ENCODE measurements at regions not wholly inside any gene's neighbourhood (a gene's known extent, or its start where the extent isn't known, plus 50 kb on each side); places are given as distances from the start of the nearest gene placed in this dataset.
"Not testable (repeated sequence)": the region's sequence is repeated elsewhere in the genome, so short reads cannot be mapped to it uniquely, and the experiment has no call there.

GRCh38 chr7:123265853-123266252 lies 66.1 kb upstream of the SLC13A1 start:
- H3K4me1 ChIP-seq (ENCODE audit: control insufficient read depth, extremely low read depth, insufficient read depth, low read length): no peaks in the 10 kb centered on the region
- H3K36me3 ChIP-seq (ENCODE audit: control insufficient read depth in 2 of 2, extremely low read depth in 1 of 2, insufficient read depth in 2 of 2, low read length in 2 of 2): no peaks in the 10 kb centered on the region
- no peak overlapping the region for H3K27ac ChIP-seq (ENCODE audit: insufficient read depth, low read depth, low read length)
- no peak overlapping the region for H3K9ac ChIP-seq (replicated peaks; ENCODE audit: extremely low read depth, insufficient read depth, low read length)
- ChIA-PET POLR2A (no interaction called here), CTCF (interaction anchor here (1.0 kb wide), 1 partner anchor 46 kb away, joined by 3 read pairs; no protein-coding TSS in a partner anchor)
- H2AFZ ChIP-seq (ENCODE audit: low read depth, low read length): no peak overlapping the region
- no TSS peak for BruUV-seq (replicated peaks)
- H3K9me1 ChIP-seq (replicated peaks; ENCODE audit: control insufficient read depth, extremely low read depth, insufficient read depth, low read length): no peaks in the 10 kb centered on the region
- dilution Hi-C loops (cut with MboI; ENCODE audit: extremely low pct_ligation_motif_present, low sequenced_read_pairs): no loop called here
- TF ChIP-seq POLR2A (IDR thresholded peaks at IDR 0.05; ENCODE audit: low read depth, low read length) (no peak), MAX (IDR thresholded peaks at IDR 0.05; ENCODE audit: insufficient read depth, insufficient read length) (no peak), JUN (IDR thresholded peaks at IDR 0.05; ENCODE audit: borderline replicate concordance, insufficient read depth, insufficient read length, low read depth) (no peak), GATA2 (IDR thresholded peaks at IDR 0.05; ENCODE audit: insufficient read depth, insufficient read length, low read depth, low read length) (no peak)
- no peaks in the 10 kb centered on the region for H4K20me1 ChIP-seq (replicated peaks; ENCODE audit: control insufficient read depth, extremely low read depth, insufficient read depth, low read length)
- no peaks in the 10 kb centered on the region for H3K79me2 ChIP-seq (ENCODE audit: control insufficient read depth, insufficient read depth, low read length)
- H3K9me3 ChIP-seq (replicated peaks; ENCODE audit: control insufficient read depth, insufficient read depth, low read length): no peaks in the 10 kb centered on the region
- FAIRE-seq (no peak), DNase-seq (ENCODE audit: low read depth, low spot score) (no peak)
- H3K27me3 ChIP-seq (ENCODE audit: control insufficient read depth in 2 of 2, insufficient read depth in 2 of 2, low read length in 2 of 2): no peaks in the 10 kb centered on the region
- intact Hi-C loops (cut with micrococcal nuclease): no loop called here
- no peak overlapping the region for H3K4me3 ChIP-seq (replicated peaks in 1 of 3; ENCODE audit: insufficient read depth in 1 of 3, low read depth in 1 of 3, low read length in 3 of 3)
- H3K4me2 ChIP-seq (ENCODE audit: insufficient read depth, low read length): no peak overlapping the region

DNA sequence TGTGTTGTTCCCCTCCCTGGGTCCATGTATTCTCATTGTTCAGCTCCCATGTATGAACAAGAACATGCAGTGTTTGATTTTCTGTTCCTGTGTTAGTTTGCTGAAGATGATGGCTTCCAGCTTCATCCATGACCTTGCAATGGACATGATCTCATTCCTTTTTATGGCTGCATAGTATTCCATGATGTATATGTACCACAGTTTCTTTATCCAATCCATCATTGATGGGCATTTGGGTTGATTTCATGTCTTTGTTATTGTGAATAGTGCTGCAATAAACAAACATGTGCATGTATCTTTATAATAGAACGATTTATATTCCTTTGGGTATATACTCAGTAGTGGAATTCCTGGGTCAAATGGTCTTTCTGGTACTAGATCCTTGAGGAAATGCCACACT lies 65.1 kb upstream of the SLC13A1 start:
- H3K9ac ChIP-seq (replicated peaks; ENCODE audit: extremely low read depth, insufficient read depth, low read length); POLR2A ChIA-PET; H3K4me1 ChIP-seq (ENCODE audit: control insufficient read depth, extremely low read depth, insufficient read depth, low read length); H2AFZ ChIP-seq (ENCODE audit: low read depth, low read length); H4K20me1 ChIP-seq (replicated peaks; ENCODE audit: control insufficient read depth, extremely low read depth, insufficient read depth, low read length); H3K9me1 ChIP-seq (replicated peaks; ENCODE audit: control insufficient read depth, extremely low read depth, insufficient read depth, low read length); H3K79me2 ChIP-seq (ENCODE audit: control insufficient read depth, insufficient read depth, low read length); DNase-seq (ENCODE audit: low read depth, low spot score); CTCF ChIA-PET; H3K36me3 ChIP-seq (ENCODE audit: control insufficient read depth in 2 of 2, extremely low read depth in 1 of 2, insufficient read depth in 2 of 2, low read length in 2 of 2); H3K27me3 ChIP-seq (ENCODE audit: control insufficient read depth in 2 of 2, insufficient read depth in 2 of 2, low read length in 2 of 2); BruUV-seq (replicated peaks); H3K27ac ChIP-seq (ENCODE audit: insufficient read depth, low read depth, low read length); FAIRE-seq; H3K9me3 ChIP-seq (replicated peaks; ENCODE audit: control insufficient read depth, insufficient read depth, low read length); intact Hi-C loops (cut with micrococcal nuclease); dilution Hi-C loops (cut with MboI; ENCODE audit: extremely low pct_ligation_motif_present, low sequenced_read_pairs); H3K4me3 ChIP-seq (replicated peaks in 1 of 3; ENCODE audit: insufficient read depth in 1 of 3, low read depth in 1 of 3, low read length in 3 of 3); H3K4me2 ChIP-seq (ENCODE audit: insufficient read depth, low read length): not testable (repeated sequence)

Measured in endothelial cell of umbilical vein (primary cell).